IMR-90 (cell line): ENCODE measurements at regions not wholly inside any gene's neighbourhood (a gene's known extent, or its start where the extent isn't known, plus 50 kb on each side); places are given as distances from the start of the nearest gene placed in this dataset.

ENCODE experiments used
- ATAC-seq: fragments of 200-7000 bp; cut with Tn5 transposase; 2 replicates; pipeline ENCODE4 v1.9.1; 2020; ENCODE audit warnings: low read depth, mild to moderate bottlenecking, moderate library complexity
- BruUV-seq: library from RNA; stranded (reverse); fragments of 400-500 nt; replicated peaks from 2 replicates; lab custom pipeline; 2021; lab: Mats Ljungman, UMichigan
- CTCF ChIA-PET: fragments of 300-600 bp; formaldehyde crosslinking; extraction: SDS; loops from one replicate; lab custom pipeline; 2021; ENCODE audit warnings: antibody characterized with exemption; lab: Yijun Ruan, JAX
- POLR2A ChIA-PET: fragments of 300-600 bp; sonication (Branson Sonifier 250); formaldehyde crosslinking; loops from one replicate; lab custom pipeline; 2022; ENCODE audit warnings: antibody characterized with exemption; ENCODE audit not compliant: unreplicated experiment; lab: Charles Lee
- DNase-seq: peaks from one replicate; pipeline ENCODE4 v3.0.0; 2013
- H2AFZ ChIP-seq: replicated peaks from 2 replicates; pipeline ENCODE3; 2013; ENCODE audit warnings: low read length, mild to moderate bottlenecking; ENCODE audit not compliant: poor library complexity
- H2AK5ac ChIP-seq: 2 replicates; pipeline ENCODE4 v1.6.1; 2013; ENCODE audit warnings: low read depth, low read length, inconsistent platforms
- H2AK9ac ChIP-seq: replicated peaks from 2 replicates; pipeline ENCODE3; 2013; ENCODE audit warnings: mild to moderate bottlenecking, low read depth, low read length, moderate library complexity; ENCODE audit not compliant: poor library complexity
- H2BK120ac ChIP-seq: 2 replicates; pipeline ENCODE4 v1.6.1; 2013; ENCODE audit warnings: low read depth, low read length, inconsistent platforms
- H2BK15ac ChIP-seq: 3 replicates; pipeline ENCODE4 v1.6.1; 2013; ENCODE audit warnings: low read depth, low read length, inconsistent platforms
- H2BK20ac ChIP-seq: 2 replicates; pipeline ENCODE4 v1.6.1; 2013; ENCODE audit warnings: low read depth, mild to moderate bottlenecking, inconsistent platforms, low read length, moderate library complexity
- H2BK5ac ChIP-seq: 2 replicates; pipeline ENCODE4 v1.6.1; 2013; ENCODE audit warnings: mild to moderate bottlenecking, low read depth, low read length, inconsistent platforms; ENCODE audit not compliant: poor library complexity, severe bottlenecking
- H3K14ac ChIP-seq: replicated peaks from 2 replicates; pipeline ENCODE4 v1.6.1; 2013; ENCODE audit warnings: low read depth, low read length, inconsistent platforms
- H3K18ac ChIP-seq: 2 replicates; pipeline ENCODE4 v1.6.1; 2013; ENCODE audit warnings: low read depth, low read length, control low read depth
- H3K23ac ChIP-seq: 2 replicates; pipeline ENCODE4 v1.6.1; 2013; ENCODE audit warnings: low read depth, low read length, inconsistent platforms
- H3K27ac ChIP-seq: 2 replicates; pipeline ENCODE4 v1.5.1; 2013; ENCODE audit warnings: mild to moderate bottlenecking, control low read depth, low read length; ENCODE audit not compliant: insufficient read depth
- H3K27me3 ChIP-seq: 2 replicates; pipeline ENCODE4 v1.6.1; 2013; ENCODE audit warnings: low read length; ENCODE audit not compliant: control insufficient read depth, insufficient read depth
- H3K36me3 ChIP-seq: 2 replicates; pipeline ENCODE4 v1.6.1; 2013; ENCODE audit warnings: low read length, mixed read lengths; ENCODE audit not compliant: control insufficient read depth, insufficient read depth
- H3K4ac ChIP-seq: 2 replicates; pipeline ENCODE4 v1.6.1; 2013; ENCODE audit warnings: low read depth, low read length, inconsistent platforms
- H3K4me1 ChIP-seq: 2 replicates; pipeline ENCODE4 v1.6.1; 2013; ENCODE audit warnings: low read length, mixed read lengths; ENCODE audit not compliant: control insufficient read depth, insufficient read depth
- H3K4me2 ChIP-seq: 2 replicates; pipeline ENCODE4 v1.6.1; 2013; ENCODE audit warnings: low read depth, mild to moderate bottlenecking, control low read depth, low read length, moderate library complexity
- H3K4me3 ChIP-seq: 2 replicates; pipeline ENCODE4 v1.5.1; 2013; ENCODE audit warnings: low read depth, mild to moderate bottlenecking, control low read depth, low read length, moderate library complexity; ENCODE audit not compliant: insufficient read depth
- H3K56ac ChIP-seq: 2 replicates; pipeline ENCODE4 v1.6.1; 2013; ENCODE audit warnings: low read length, inconsistent platforms; ENCODE audit not compliant: insufficient read depth; ENCODE audit errors: extremely low read depth
- H3K79me1 ChIP-seq, 2 experiments: 2 replicates each; pipeline ENCODE4 v1.6.1; 2013; ENCODE audit warnings: low read length in 2 of 2, inconsistent platforms in 1 of 2, low read depth in 1 of 2
- H3K9ac ChIP-seq: 2 replicates; pipeline ENCODE4 v1.6.1; 2013; ENCODE audit warnings: low read depth, low read length, control low read depth
- H3K9me1 ChIP-seq: 2 replicates; pipeline ENCODE4 v1.6.1; 2013; ENCODE audit warnings: low read length, inconsistent platforms; ENCODE audit not compliant: insufficient read depth
- H3K9me3 ChIP-seq: 2 replicates; pipeline ENCODE4 v1.6.1; 2013; ENCODE audit warnings: low read length; ENCODE audit not compliant: control insufficient read depth, insufficient read depth
- H4K20me1 ChIP-seq: 2 replicates; pipeline ENCODE4 v1.6.1; 2013; ENCODE audit warnings: low read length, inconsistent platforms; ENCODE audit not compliant: insufficient read depth
- H4K5ac ChIP-seq: 2 replicates; pipeline ENCODE4 v1.6.1; 2013; ENCODE audit warnings: mild to moderate bottlenecking, low read depth, low read length, control low read depth
- H4K8ac ChIP-seq, 2 experiments: 2 replicates each; pipeline ENCODE4 v1.6.1; 2013; ENCODE audit warnings: low read depth in 2 of 2, low read length in 2 of 2, control low read depth in 1 of 2, inconsistent platforms in 1 of 2
- H4K91ac ChIP-seq: 2 replicates; pipeline ENCODE4 v1.6.1; 2013; ENCODE audit warnings: low read depth, low read length, inconsistent platforms; ENCODE audit not compliant: insufficient read depth
- RFX5 ChIP-seq: IDR thresholded peaks from 2 replicates; pipeline ENCODE4 v1.8.0; 2012; ENCODE audit warnings: low read depth, mild to moderate bottlenecking, low read length, moderate library complexity
- WGBS, 2 experiments: methylation state at CpG; one replicate each; pipeline versions ENCODE4 v1.1.5 to v1.1.7; 2013; ENCODE audit warnings: missing lambda C conversion rate in 2 of 2; ENCODE audit not compliant: insufficient read length in 1 of 2; ENCODE audit errors: extremely low coverage in 2 of 2; 5-methylcytosine and 5-hydroxymethylcytosine counted together
- dilution Hi-C: fragments of 300-500 bp; cut with HindIII; formaldehyde crosslinking; loops from one replicate; pipeline ENCODE4 v1.14.3; 2018; ENCODE audit warnings: low sequenced_read_pairs; ENCODE audit not compliant: unreplicated experiment
- in situ Hi-C: fragments of 300-500 bp; cut with MboI; formaldehyde crosslinking; loops from 3 replicates; pipeline ENCODE4 v1.14.3; 2019; ENCODE audit warnings: low sequenced_read_pairs, inconsistent platforms, mixed read lengths
- intact Hi-C: fragments of 100-400 bp; cut with micrococcal nuclease; formaldehyde crosslinking; loops from 2 replicates; pipeline ENCODE4 v1.10.0; 2022

DNA sequence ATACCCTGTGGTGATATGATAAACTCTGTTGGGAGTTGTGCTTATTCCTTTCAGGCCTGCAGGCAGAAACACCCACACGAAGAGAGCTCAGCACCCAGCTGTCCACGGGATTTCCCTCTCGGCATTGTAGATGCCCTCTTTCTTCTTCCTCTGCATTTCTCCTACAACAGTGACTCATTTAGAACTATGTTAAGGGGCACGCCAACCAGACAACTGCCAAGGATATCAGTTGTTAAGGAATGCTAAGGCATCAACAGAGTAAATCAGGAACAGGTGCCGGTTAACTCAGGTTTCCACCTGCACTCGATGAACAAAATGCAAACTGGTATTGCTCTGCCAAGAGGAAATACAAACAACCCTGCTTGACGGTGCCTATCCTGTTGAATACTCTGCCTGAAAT, 270.0 kb upstream of the PEX5L start:
- no peak overlapping the region for H4K91ac ChIP-seq
- no peaks in the 10 kb centered on the region for H3K79me1 ChIP-seq
- no TSS peak for BruUV-seq
- no peak overlapping the region for H4K8ac ChIP-seq
- dilution Hi-C loops, result no loop called here
- H3K9me3 ChIP-seq, result no peaks in the 10 kb centered on the region
- no peaks in the 10 kb centered on the region for H3K36me3 ChIP-seq
- intact Hi-C loops, result no loop called here
- H2AK9ac ChIP-seq, result no peak overlapping the region
- H3K27me3 ChIP-seq, result no peaks in the 10 kb centered on the region
- no peak overlapping the region for H3K14ac ChIP-seq
- no peak overlapping the region for H2BK20ac ChIP-seq
- H2AK5ac ChIP-seq, result no peak overlapping the region
- no peaks in the 10 kb centered on the region for H3K4me1 ChIP-seq
- H3K56ac ChIP-seq, result no peak overlapping the region
- no peak overlapping the region for H3K18ac ChIP-seq
- DNase-seq (peak; percentile 25), ATAC-seq (no peak)
- no peak overlapping the region for H2AFZ ChIP-seq
- TF ChIP-seq RFX5, result no peak
- H3K4me2 ChIP-seq, result no peak overlapping the region
- no peak overlapping the region for H3K9ac ChIP-seq
- CTCF ChIA-PET, result no interaction called here
- POLR2A ChIA-PET, result no interaction called here
- no peak overlapping the region for H4K5ac ChIP-seq
- no peak overlapping the region for H2BK5ac ChIP-seq
- no peak overlapping the region for H2BK120ac ChIP-seq
- H3K27ac ChIP-seq, result no peak overlapping the region
- WGBS, 2 experiments, result no CpG with 5 or more reads among the region's 7 CpGs
- no peaks in the 10 kb centered on the region for H4K20me1 ChIP-seq
- in situ Hi-C loops, result no loop called here
- no peak overlapping the region for H3K23ac ChIP-seq
- H3K4me3 ChIP-seq, result no peak overlapping the region
- no peaks in the 10 kb centered on the region for H3K9me1 ChIP-seq
- no peak overlapping the region for H2BK15ac ChIP-seq
- no peak overlapping the region for H3K4ac ChIP-seq
